NB4 (cell line): ENCODE measurements at regions not wholly inside any gene's neighbourhood (a gene's known extent, or its start where the extent isn't known, plus 50 kb on each side); places are given as distances from the start of the nearest gene placed in this dataset.

Experiments used
- DNase-seq: peaks from one replicate; pipeline ENCODE4 v3.0.0; 2010; ENCODE audit warnings: low read depth
- H3K4me3 ChIP-seq: one replicate; pipeline ENCODE4 v1.5.1; 2011; ENCODE audit warnings: mild to moderate bottlenecking, low read depth, low read length, moderate library complexity
- MYC ChIP-seq: IDR thresholded peaks from 2 replicates; pipeline ENCODE4 v1.6.1; 2011; ENCODE audit warnings: low read depth, low read length
- POLR2A ChIP-seq: IDR thresholded peaks from 2 replicates; pipeline ENCODE4 v1.6.1; 2011; ENCODE audit warnings: mild to moderate bottlenecking; ENCODE audit not compliant: insufficient read length; ENCODE audit errors: extremely low read depth
- TF ChIP-seq, protein P1 (sequence below): IDR thresholded peaks from 2 replicates; pipeline ENCODE4 v1.6.1; 2011; ENCODE audit warnings: low read depth, low read length
- TF ChIP-seq, protein P2 (sequence below): IDR thresholded peaks from one replicate; pipeline ENCODE4 v1.5.1; 2012; ENCODE audit warnings: low read depth, low read length

DNA sequence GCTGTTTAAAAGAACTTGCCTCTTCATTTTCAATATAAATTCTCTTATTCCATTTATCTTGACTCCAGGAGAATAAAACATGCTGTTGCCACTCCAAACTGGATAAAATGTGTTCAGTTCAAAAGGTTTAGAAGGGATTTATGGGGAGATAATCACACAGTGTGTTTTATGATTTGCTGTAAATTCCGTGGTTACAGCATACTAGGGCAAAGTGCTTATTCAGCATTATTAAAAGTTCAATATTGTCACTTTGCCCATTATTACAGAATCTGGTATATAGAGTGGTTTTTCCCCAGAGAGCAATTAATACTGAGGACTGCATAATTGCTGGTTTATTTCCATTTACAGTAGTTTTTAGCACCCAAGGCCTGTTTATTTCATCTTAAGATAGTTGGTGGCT is 780.9 kb upstream of the RAG2 start:
- H3K4me3 ChIP-seq = no peak overlapping the region
- no peak for DNase-seq
- TF ChIP-seq, protein P1, sequence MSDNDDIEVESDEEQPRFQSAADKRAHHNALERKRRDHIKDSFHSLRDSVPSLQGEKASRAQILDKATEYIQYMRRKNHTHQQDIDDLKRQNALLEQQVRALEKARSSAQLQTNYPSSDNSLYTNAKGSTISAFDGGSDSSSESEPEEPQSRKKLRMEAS = no peak
- TF ChIP-seq, protein P2, sequence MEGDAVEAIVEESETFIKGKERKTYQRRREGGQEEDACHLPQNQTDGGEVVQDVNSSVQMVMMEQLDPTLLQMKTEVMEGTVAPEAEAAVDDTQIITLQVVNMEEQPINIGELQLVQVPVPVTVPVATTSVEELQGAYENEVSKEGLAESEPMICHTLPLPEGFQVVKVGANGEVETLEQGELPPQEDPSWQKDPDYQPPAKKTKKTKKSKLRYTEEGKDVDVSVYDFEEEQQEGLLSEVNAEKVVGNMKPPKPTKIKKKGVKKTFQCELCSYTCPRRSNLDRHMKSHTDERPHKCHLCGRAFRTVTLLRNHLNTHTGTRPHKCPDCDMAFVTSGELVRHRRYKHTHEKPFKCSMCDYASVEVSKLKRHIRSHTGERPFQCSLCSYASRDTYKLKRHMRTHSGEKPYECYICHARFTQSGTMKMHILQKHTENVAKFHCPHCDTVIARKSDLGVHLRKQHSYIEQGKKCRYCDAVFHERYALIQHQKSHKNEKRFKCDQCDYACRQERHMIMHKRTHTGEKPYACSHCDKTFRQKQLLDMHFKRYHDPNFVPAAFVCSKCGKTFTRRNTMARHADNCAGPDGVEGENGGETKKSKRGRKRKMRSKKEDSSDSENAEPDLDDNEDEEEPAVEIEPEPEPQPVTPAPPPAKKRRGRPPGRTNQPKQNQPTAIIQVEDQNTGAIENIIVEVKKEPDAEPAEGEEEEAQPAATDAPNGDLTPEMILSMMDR = no peak
- TF ChIP-seq MYC (no peak), POLR2A (no peak)

DNA sequence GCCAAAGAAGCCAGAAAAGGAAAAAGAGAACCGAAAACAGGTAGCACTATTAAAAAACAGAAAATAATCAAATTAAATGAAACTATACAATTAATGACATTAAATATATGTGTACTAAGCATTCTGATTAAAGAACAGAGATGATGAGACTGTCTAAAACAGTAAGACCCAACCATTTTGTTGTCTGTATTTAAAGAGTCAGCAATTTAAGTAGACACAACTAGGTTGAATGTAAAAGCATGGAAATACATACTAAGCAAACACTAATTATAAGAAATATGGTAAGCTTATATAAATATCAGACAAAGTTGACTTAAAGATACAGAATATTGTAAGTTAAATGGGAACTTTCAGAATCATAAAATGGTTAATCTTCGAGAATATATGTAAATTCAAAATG is 774.6 kb upstream of the RAG2 start:
- no peak overlapping the region for H3K4me3 ChIP-seq
- no peak for DNase-seq
- no peak for TF ChIP-seq POLR2A
- TF ChIP-seq, protein P2 = no peak
- no peak for TF ChIP-seq MYC
- TF ChIP-seq, protein P1 = no peak

DNA sequence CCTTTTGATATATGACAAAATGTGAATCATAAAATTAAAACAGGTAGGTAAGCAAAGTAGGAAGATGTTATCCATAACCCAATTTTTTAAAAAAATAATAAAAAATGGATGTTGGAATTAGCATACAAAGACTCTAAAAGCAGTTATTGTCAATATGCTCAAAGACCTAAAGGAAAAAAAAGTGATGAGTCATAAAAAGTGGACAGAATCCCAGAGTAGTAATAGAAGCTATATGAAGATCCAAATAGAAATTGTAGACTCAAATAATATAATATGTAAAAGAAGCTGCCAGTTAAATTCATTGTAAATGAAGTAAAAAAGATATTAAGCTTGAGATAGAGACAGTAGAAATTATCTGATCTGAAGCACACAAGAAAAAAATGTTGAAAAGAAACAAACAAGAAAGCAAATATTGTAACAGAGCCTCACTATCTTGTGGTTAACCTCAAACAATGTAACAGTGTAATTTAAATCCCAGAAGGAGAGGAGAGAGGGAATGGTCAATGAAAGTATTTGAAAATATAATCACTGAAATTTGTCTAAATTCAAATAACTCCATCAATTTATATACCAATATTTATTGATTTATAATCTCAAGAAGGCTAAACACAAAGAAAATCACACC is 773.4 kb upstream of the RAG2 start:
- no peak for DNase-seq
- no peak for TF ChIP-seq POLR2A
- TF ChIP-seq MYC = no peak
- TF ChIP-seq, protein P2 = no peak
- TF ChIP-seq, protein P1 = no peak
- no peak overlapping the region for H3K4me3 ChIP-seq

DNA sequence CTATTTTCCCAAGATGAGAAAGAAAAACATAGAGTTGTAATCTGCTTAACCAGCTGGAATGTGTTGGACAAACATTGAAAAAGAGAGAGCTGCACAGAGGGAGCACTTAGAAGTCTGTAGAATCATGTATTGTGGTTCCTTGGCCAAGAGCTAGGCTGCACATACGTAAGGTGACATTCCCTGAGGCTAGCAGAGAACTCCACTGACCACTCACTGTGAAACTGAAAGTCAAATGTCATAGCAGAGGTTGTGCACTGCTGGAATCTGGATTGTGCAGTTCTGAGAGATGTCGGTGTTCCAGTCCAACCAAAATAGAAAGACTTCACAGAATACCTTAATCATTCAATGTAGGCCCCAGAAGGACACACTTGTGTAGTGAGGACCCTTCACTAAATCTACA is 772.8 kb upstream of the RAG2 start:
- no peak for DNase-seq
- TF ChIP-seq, protein P2 = no peak
- TF ChIP-seq POLR2A (no peak), MYC (no peak)
- TF ChIP-seq, protein P1 = no peak

DNA sequence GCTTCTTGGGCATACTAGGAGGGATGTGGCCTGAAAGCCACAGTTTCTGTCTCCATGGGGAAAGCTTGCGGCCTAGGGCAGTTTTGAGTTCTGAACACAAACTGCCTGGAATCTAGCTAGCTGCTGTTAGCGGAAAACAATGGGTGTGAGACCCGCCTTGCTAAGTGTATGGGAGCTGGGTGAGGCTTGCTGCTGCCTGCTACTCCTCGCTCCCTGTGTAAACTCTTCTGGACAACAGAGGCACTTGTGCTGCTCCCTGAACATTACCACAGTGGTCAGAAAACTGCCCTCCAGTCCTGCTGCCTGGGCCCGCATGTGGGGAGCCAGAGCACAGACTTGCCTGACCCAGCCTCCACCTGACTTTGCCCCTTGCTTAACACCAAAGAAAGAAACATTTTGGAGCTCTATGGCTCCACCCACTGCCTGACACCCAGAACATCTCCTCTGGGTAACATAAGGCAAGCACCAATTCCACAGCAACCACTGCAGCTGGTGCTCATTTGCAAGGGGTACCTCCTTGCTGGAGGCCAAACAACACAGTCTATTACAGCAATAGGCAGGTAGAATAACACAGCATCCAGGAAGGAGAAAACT is 766.3 kb upstream of the RAG2 start:
- no peak overlapping the region for H3K4me3 ChIP-seq
- TF ChIP-seq MYC = no peak
- TF ChIP-seq, protein P2 = no peak
- TF ChIP-seq POLR2A = no peak
- TF ChIP-seq, protein P1 = no peak
- peak; percentile 6 for DNase-seq

More for the DNA sequence above, 772.8 kb upstream of the RAG2 start:
- no peak overlapping the region for H3K4me3 ChIP-seq

DNA sequence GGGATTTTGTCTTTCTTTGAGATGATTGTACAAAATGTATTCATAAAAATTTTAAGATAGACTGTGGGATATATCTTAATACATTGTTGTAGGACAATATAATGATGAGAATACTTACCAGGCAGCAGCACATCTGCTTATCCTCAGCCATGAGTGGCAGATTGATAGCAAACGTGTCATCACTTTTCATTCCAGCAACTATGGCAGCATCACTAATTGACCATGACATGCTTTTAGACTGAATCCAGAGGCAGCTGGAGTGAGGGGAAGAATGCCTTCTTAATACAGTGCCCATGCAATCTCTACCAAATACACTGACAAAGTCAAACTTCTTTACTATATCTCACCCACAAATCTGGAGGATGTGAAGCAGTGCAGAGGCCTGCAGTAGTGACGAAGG is 755.2 kb upstream of the RAG2 start:
- no peak overlapping the region for H3K4me3 ChIP-seq
- no peak for TF ChIP-seq MYC
- TF ChIP-seq, protein P1 = no peak
- TF ChIP-seq, protein P2 = no peak
- no peak for TF ChIP-seq POLR2A
- no peak for DNase-seq
